Spinal cord (tissue), 9 donors: ENCODE measurements at regions not wholly inside any gene's neighbourhood (a gene's known extent, or its start where the extent isn't known, plus 50 kb on each side); places are given as distances from the start of the nearest gene placed in this dataset.

Experiments
- DNase-seq, 6 donors: peaks; one replicate each; pipeline versions ENCODE4 v3.0.0 to v3.0.0-alpha.2; 2013 to 2015; ENCODE audit warnings: low spot score in 6 of 6, low read depth in 4 of 6
- H3K27ac ChIP-seq: one replicate; pipeline ENCODE4 v1.5.1; 2013; ENCODE audit warnings: low read depth, low read length, control low read depth
- H3K27me3 ChIP-seq: one replicate; pipeline ENCODE4 v1.6.1; 2013; ENCODE audit warnings: low read length; ENCODE audit not compliant: control insufficient read depth, insufficient read depth
- H3K36me3 ChIP-seq: one replicate; pipeline ENCODE4 v1.6.1; 2013; ENCODE audit warnings: low read length; ENCODE audit not compliant: control insufficient read depth, insufficient read depth
- H3K4me1 ChIP-seq: one replicate; pipeline ENCODE4 v1.6.1; 2013; ENCODE audit warnings: low read length; ENCODE audit not compliant: control insufficient read depth, insufficient read depth
- H3K4me3 ChIP-seq: one replicate; pipeline ENCODE4 v1.5.1; 2013; ENCODE audit warnings: low read depth, low read length, control low read depth
- H3K9me3 ChIP-seq: one replicate; pipeline ENCODE4 v1.6.1; 2013; ENCODE audit warnings: low read length; ENCODE audit not compliant: control insufficient read depth, insufficient read depth
- WGBS: methylation state at CpG from one replicate; pipeline ENCODE4 v1.1.5; 2013; ENCODE audit warnings: missing lambda C conversion rate; ENCODE audit not compliant: insufficient coverage; 5-methylcytosine and 5-hydroxymethylcytosine counted together
- donor health status: healthy.

GRCh38 chr16:64339052-64339770 is 782.7 kb downstream of the CDH11 start:
- no peaks in the 10 kb centered on the region for H3K36me3 ChIP-seq
- no peaks in the 10 kb centered on the region for H3K9me3 ChIP-seq
- no peak overlapping the region for H3K4me3 ChIP-seq
- H3K27me3 ChIP-seq, result no peaks in the 10 kb centered on the region
- no peak for DNase-seq
- WGBS, result 62% methylated on average over 2 of the region's 4 CpGs
- H3K27ac ChIP-seq, result no peak overlapping the region
- no peaks in the 10 kb centered on the region for H3K4me1 ChIP-seq

GRCh38 chr16:64321881-64322280 is 800.0 kb downstream of the CDH11 start:
- Histone ChIP-seq H3K27ac (no peak overlapping the region), H3K27me3 (no peaks in the 10 kb centered on the region), H3K4me3 (no peak overlapping the region), H3K9me3 (no peaks in the 10 kb centered on the region), H3K4me1 (no peaks in the 10 kb centered on the region), H3K36me3 (no peaks in the 10 kb centered on the region)
- 60% methylated on average over 1 of the region's 2 CpGs for WGBS
- no peak for DNase-seq

DNA sequence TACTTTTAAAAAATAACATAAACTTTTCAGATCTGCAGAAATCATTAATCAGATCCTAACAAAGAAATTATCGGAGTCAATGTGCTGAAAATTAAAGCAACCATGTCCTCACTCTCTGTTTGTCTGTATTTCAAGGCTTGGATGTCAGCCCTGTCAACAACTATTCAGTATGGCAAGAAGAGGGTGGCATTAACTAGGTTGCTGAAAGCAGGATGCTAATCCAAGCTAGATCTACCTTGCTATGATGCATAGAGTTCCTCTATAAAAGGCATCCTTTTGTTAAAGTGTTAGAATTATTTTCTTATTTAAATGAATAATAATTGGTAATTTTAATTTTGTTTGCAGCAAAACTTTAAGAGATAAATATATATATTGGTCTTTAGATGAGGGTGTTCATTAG is 800.8 kb downstream of the CDH11 start:
- no peaks in the 10 kb centered on the region for H3K9me3 ChIP-seq
- no peak overlapping the region for H3K27ac ChIP-seq
- H3K4me3 ChIP-seq, result no peak overlapping the region
- no peaks in the 10 kb centered on the region for H3K36me3 ChIP-seq
- no peaks in the 10 kb centered on the region for H3K27me3 ChIP-seq
- no CpG with 5 or more reads among the region's 1 CpG for whole genome bisulfite sequencing
- no peak for DNase-seq
- H3K4me1 ChIP-seq, result no peaks in the 10 kb centered on the region

GRCh38 chr16:64317601-64318000 is 804.3 kb downstream of the CDH11 start:
- no peaks in the 10 kb centered on the region for H3K36me3 ChIP-seq
- H3K4me1 ChIP-seq, result no peaks in the 10 kb centered on the region
- no peak overlapping the region for H3K4me3 ChIP-seq
- no peaks in the 10 kb centered on the region for H3K27me3 ChIP-seq
- no CpG with 5 or more reads among the region's 1 CpG for WGBS
- no peak overlapping the region for H3K27ac ChIP-seq
- H3K9me3 ChIP-seq, result no peaks in the 10 kb centered on the region
- no peak for DNase-seq

DNA sequence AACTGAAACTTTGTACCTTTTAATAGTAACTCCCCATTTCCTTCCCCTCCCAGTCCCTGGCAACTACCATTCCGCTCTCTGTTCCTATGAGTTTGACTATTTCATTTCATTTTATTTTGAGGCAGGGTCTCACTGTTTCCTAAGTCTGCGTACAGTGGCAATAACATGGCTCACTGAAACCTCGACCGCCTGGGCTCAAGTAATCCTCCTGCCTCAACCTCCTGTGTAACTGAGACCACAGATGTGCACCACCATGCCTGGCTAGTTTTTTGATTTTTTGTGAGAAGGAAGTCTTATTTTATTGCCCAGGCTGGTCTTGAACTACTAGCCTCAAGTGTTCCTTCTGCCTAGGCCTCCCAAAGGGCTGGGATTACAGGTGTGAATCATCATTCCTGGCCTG is 808.1 kb downstream of the CDH11 start:
- WGBS, result 91% methylated on average over 4 of the region's 4 CpGs
- no peaks in the 10 kb centered on the region for H3K4me1 ChIP-seq
- H3K27ac ChIP-seq, result no peak overlapping the region
- no peak for DNase-seq
- no peaks in the 10 kb centered on the region for H3K9me3 ChIP-seq
- H3K36me3 ChIP-seq, result no peaks in the 10 kb centered on the region
- H3K4me3 ChIP-seq, result no peak overlapping the region
- no peaks in the 10 kb centered on the region for H3K27me3 ChIP-seq

- WGBS, result no CpG with 5 or more reads among the region's 2 CpGs
- H3K27ac ChIP-seq, result no peak overlapping the region
- no peaks in the 10 kb centered on the region for H3K4me1 ChIP-seq
- H3K9me3 ChIP-seq, result no peaks in the 10 kb centered on the region
- H3K4me3 ChIP-seq, result no peak overlapping the region
- no peaks in the 10 kb centered on the region for H3K36me3 ChIP-seq
- DNase-seq, result peak in 1 of 6 donors; percentile 44
- H3K27me3 ChIP-seq, result no peaks in the 10 kb centered on the region
Observed at GRCh38 chr16:64312980-64313379, 808.9 kb downstream of the CDH11 start.

- Histone ChIP-seq H3K9me3 (no peaks in the 10 kb centered on the region), H3K4me1 (no peaks in the 10 kb centered on the region), H3K27me3 (no peaks in the 10 kb centered on the region), H3K4me3 (no peak overlapping the region), H3K27ac (no peak overlapping the region), H3K36me3 (no peaks in the 10 kb centered on the region)
- DNase-seq, result no peak
Observed at GRCh38 chr16:64312292-64312691, 809.6 kb downstream of the CDH11 start.

DNA sequence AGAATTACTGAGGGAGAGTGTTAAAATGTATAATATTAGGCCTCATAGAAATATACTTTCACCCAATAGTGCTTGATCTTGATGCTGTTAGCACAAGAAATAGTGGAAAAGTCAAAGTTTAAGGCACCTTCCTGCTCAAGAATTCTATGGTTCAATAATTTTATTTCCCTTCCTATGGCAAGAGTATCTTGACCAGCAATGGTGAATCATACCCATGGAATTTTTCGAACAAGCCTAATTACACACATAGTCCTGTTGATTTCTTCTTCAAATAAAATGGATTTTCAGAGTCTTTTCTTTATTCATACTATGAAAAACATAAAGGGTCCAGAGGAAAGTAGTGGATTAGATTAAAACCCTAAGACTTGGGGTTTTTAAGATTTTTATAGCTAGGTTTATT is 810.6 kb downstream of the CDH11 start:
- Histone ChIP-seq H3K36me3 (no peaks in the 10 kb centered on the region), H3K27me3 (no peaks in the 10 kb centered on the region), H3K4me3 (no peak overlapping the region), H3K27ac (no peak overlapping the region), H3K9me3 (no peaks in the 10 kb centered on the region), H3K4me1 (no peaks in the 10 kb centered on the region)
- no peak for DNase-seq
- no CpG with 5 or more reads among the region's 1 CpG for WGBS

DNA sequence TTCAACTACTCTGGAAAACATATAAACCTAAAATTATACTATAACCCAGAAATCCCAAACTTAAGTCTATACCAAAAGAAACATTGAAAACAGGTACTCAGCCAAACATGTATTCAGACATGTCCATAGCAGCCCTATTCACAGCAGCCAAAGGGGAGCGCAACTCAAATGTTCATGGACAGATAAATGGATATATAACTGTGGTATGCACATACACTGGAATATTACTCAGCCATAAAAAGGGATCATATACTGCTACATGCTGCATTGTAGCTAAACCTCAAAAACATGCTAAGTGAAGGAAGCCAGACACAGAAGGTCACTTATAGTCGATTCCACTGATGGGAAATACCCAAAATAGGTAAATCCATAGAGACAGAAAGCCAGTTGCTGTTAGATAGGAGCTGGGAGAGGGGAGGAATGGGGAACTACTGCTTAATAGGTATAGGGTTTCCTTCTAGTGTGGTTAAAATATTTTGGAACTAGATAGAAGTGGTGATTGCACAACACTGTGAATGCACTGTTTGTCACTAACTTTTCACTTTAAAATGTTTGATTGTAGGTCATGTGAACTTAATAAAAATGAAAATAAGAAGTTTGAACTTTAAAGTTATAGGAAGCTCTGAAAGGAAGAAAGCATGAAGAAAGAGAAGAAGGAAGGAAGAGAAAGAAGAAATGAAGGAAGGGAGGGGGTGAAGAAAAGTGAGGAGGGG is 812.3 kb downstream of the CDH11 start:
- no peak for DNase-seq
- Histone ChIP-seq H3K27me3 (no peaks in the 10 kb centered on the region), H3K4me1 (no peaks in the 10 kb centered on the region), H3K4me3 (no peak overlapping the region), H3K9me3 (no peaks in the 10 kb centered on the region), H3K27ac (no peak overlapping the region), H3K36me3 (no peaks in the 10 kb centered on the region)
- 83% methylated on average over 1 of the region's 2 CpGs for WGBS

- Histone ChIP-seq H3K9me3 (no peaks in the 10 kb centered on the region), H3K4me3 (no peak overlapping the region), H3K36me3 (no peaks in the 10 kb centered on the region), H3K27ac (no peak overlapping the region), H3K4me1 (no peaks in the 10 kb centered on the region), H3K27me3 (no peaks in the 10 kb centered on the region)
- WGBS, result no CpG with 5 or more reads among the region's 3 CpGs
- no peak for DNase-seq
Observed at GRCh38 chr16:64308721-64309120, 813.1 kb downstream of the CDH11 start.
